ENCODE measurements at regions not wholly inside any gene's neighbourhood (a gene's known extent, or its start where the extent isn't known, plus 50 kb on each side); places are given as distances from the start of the nearest gene placed in this dataset.

GRCh38 chr6:14466278-14466677, 348.7 kb downstream of the CD83 start:
- no peaks in the 10 kb centered on the region for H3K4me1 ChIP-seq (ENCODE audit: insufficient read depth, poor library complexity, severe bottlenecking)
- no peak overlapping the region for H3K4me3 ChIP-seq (ENCODE audit: severe bottlenecking)
- H3K27me3 ChIP-seq (ENCODE audit: insufficient read depth, poor library complexity, severe bottlenecking) = no peaks in the 10 kb centered on the region
- H3K27ac ChIP-seq (ENCODE audit: poor library complexity, severe bottlenecking) = no peak overlapping the region
- H3K9me3 ChIP-seq (ENCODE audit: severe bottlenecking) = no peaks in the 10 kb centered on the region
- no peak for DNase-seq (ENCODE audit: low spot score)
- H3K36me3 ChIP-seq (ENCODE audit: low read depth) = no peaks in the 10 kb centered on the region
- TF ChIP-seq CTCF (IDR thresholded peaks at IDR 0.05; ENCODE audit: poor library complexity, severe bottlenecking) = no peak
- ATAC-seq (ENCODE audit: low read depth) = no peak

GRCh38 chr6:14467591-14467990, 350.0 kb downstream of the CD83 start:
- no peaks in the 10 kb centered on the region for H3K4me1 ChIP-seq (ENCODE audit: insufficient read depth, poor library complexity, severe bottlenecking)
- no peaks in the 10 kb centered on the region for H3K36me3 ChIP-seq (ENCODE audit: low read depth)
- H3K27me3 ChIP-seq (ENCODE audit: insufficient read depth, poor library complexity, severe bottlenecking) = no peaks in the 10 kb centered on the region
- no peaks in the 10 kb centered on the region for H3K9me3 ChIP-seq (ENCODE audit: severe bottlenecking)
- DNase-seq (ENCODE audit: low spot score) (no peak), ATAC-seq (ENCODE audit: low read depth) (no peak)
- TF ChIP-seq CTCF (IDR thresholded peaks at IDR 0.05; ENCODE audit: poor library complexity, severe bottlenecking) = no peak
- no peak overlapping the region for H3K4me3 ChIP-seq (ENCODE audit: severe bottlenecking)
- H3K27ac ChIP-seq (ENCODE audit: poor library complexity, severe bottlenecking) = no peak overlapping the region

- H3K27me3 ChIP-seq (ENCODE audit: insufficient read depth, poor library complexity, severe bottlenecking) = no peaks in the 10 kb centered on the region
- DNase-seq (ENCODE audit: low spot score) (no peak), ATAC-seq (ENCODE audit: low read depth) (no peak)
- H3K27ac ChIP-seq (ENCODE audit: poor library complexity, severe bottlenecking) = no peak overlapping the region
- H3K4me3 ChIP-seq (ENCODE audit: severe bottlenecking) = no peak overlapping the region
- no peaks in the 10 kb centered on the region for H3K4me1 ChIP-seq (ENCODE audit: insufficient read depth, poor library complexity, severe bottlenecking)
- no peak for TF ChIP-seq CTCF (IDR thresholded peaks at IDR 0.05; ENCODE audit: poor library complexity, severe bottlenecking)
- H3K36me3 ChIP-seq (ENCODE audit: low read depth) = no peaks in the 10 kb centered on the region
- H3K9me3 ChIP-seq (ENCODE audit: severe bottlenecking) = no peaks in the 10 kb centered on the region
Measured at GRCh38 chr6:14468647-14469321, 351.2 kb downstream of the CD83 start.

GRCh38 chr6:14470101-14470500, 352.5 kb downstream of the CD83 start:
- TF ChIP-seq CTCF (IDR thresholded peaks at IDR 0.05; ENCODE audit: poor library complexity, severe bottlenecking) = no peak
- DNase-seq (ENCODE audit: low spot score) = no peak
- no peaks in the 10 kb centered on the region for H3K9me3 ChIP-seq (ENCODE audit: severe bottlenecking)

GRCh38 chr6:14470671-14471070, 353.1 kb downstream of the CD83 start:
- Histone ChIP-seq H3K4me3 (ENCODE audit: severe bottlenecking) (no peak overlapping the region), H3K4me1 (ENCODE audit: insufficient read depth, poor library complexity, severe bottlenecking) (no peaks in the 10 kb centered on the region), H3K27ac (ENCODE audit: poor library complexity, severe bottlenecking) (no peak overlapping the region), H3K27me3 (ENCODE audit: insufficient read depth, poor library complexity, severe bottlenecking) (no peaks in the 10 kb centered on the region), H3K9me3 (ENCODE audit: severe bottlenecking) (no peaks in the 10 kb centered on the region), H3K36me3 (ENCODE audit: low read depth) (no peaks in the 10 kb centered on the region)
- no peak for TF ChIP-seq CTCF (IDR thresholded peaks at IDR 0.05; ENCODE audit: poor library complexity, severe bottlenecking)
- no peak for ATAC-seq (ENCODE audit: low read depth)
- no peak for DNase-seq (ENCODE audit: low spot score)

More at GRCh38 chr6:14470101-14470500, 352.5 kb downstream of the CD83 start:
- no peak for ATAC-seq (ENCODE audit: low read depth)
- no peaks in the 10 kb centered on the region for H3K4me1 ChIP-seq (ENCODE audit: insufficient read depth, poor library complexity, severe bottlenecking)
- no peak overlapping the region for H3K27ac ChIP-seq (ENCODE audit: poor library complexity, severe bottlenecking)
- H3K4me3 ChIP-seq (ENCODE audit: severe bottlenecking) = no peak overlapping the region
- H3K27me3 ChIP-seq (ENCODE audit: insufficient read depth, poor library complexity, severe bottlenecking) = no peaks in the 10 kb centered on the region
- no peaks in the 10 kb centered on the region for H3K36me3 ChIP-seq (ENCODE audit: low read depth)
